SH-SY5Y (cell line): ENCODE measurements at regions not wholly inside any gene's neighbourhood (a gene's known extent, or its start where the extent isn't known, plus 50 kb on each side); places are given as distances from the start of the nearest gene placed in this dataset.

Source experiments
- GATA2 ChIP-seq: IDR thresholded peaks from 2 replicates; pipeline ENCODE4 v1.6.1; 2011; ENCODE audit warnings: mild to moderate bottlenecking, low read depth, low read length
- GATA3 ChIP-seq: IDR thresholded peaks from 2 replicates; pipeline ENCODE4 v1.6.1; 2011; ENCODE audit warnings: low read depth, mild to moderate bottlenecking, low read length, moderate library complexity

DNA sequence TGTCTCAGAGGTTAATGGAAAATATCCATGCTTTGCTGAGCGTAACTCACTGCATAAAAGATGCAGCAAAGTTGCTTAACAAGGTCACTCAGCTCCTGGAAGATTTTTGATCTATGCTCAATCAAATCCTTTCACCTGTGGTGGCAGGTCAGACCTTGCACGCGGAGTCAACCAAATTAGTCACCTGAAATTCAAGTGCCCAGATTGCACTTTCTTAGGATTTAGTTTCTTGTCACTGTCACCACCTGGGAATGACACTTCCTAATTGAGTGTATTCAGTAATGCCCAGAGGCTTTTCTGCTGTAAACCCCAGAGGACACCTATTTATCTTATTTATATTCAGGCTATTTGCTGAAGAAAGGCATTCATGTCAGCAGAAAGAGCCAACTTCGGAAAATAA is 215.8 kb upstream of the SMIM31 start:
- TF ChIP-seq GATA2 (no peak), GATA3 (no peak)
